ENCODE measurements at regions not wholly inside any gene's neighbourhood (a gene's known extent, or its start where the extent isn't known, plus 50 kb on each side); places are given as distances from the start of the nearest gene placed in this dataset.

DNA sequence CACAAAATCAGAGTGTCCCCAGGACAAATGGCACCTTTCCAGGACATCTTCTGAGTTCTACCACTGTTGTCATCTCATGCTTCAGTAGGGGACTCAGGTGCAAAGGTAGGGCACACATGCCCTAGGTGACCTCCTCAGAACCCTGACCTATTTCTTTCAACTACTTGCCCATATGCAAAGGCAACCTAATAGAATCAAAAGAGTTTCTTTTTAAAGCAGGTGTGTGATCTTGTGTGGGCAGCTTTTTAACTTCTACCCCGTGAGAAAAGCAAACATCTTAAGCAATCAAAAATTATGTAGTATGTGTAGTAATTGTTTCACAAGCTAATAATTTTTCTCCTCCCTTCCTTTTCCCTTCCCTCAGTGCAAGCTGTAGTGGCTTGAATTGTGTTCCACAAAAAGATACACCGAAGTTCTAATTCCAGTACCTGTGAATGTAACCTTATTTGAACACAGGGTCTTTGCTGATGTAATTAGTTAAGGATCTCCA, 333.1 kb downstream of the RND3 start:
- TF ChIP-seq, protein P1, sequence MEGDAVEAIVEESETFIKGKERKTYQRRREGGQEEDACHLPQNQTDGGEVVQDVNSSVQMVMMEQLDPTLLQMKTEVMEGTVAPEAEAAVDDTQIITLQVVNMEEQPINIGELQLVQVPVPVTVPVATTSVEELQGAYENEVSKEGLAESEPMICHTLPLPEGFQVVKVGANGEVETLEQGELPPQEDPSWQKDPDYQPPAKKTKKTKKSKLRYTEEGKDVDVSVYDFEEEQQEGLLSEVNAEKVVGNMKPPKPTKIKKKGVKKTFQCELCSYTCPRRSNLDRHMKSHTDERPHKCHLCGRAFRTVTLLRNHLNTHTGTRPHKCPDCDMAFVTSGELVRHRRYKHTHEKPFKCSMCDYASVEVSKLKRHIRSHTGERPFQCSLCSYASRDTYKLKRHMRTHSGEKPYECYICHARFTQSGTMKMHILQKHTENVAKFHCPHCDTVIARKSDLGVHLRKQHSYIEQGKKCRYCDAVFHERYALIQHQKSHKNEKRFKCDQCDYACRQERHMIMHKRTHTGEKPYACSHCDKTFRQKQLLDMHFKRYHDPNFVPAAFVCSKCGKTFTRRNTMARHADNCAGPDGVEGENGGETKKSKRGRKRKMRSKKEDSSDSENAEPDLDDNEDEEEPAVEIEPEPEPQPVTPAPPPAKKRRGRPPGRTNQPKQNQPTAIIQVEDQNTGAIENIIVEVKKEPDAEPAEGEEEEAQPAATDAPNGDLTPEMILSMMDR (IDR thresholded peaks at IDR 0.05): no peak
- no peak for TF ChIP-seq POLR2A (IDR thresholded peaks at IDR 0.05)
